Upper lobe of right lung (tissue), 1 donor: ENCODE measurements at regions not wholly inside any gene's neighbourhood (a gene's known extent, or its start where the extent isn't known, plus 50 kb on each side); places are given as distances from the start of the nearest gene placed in this dataset.
A peak's percentile ranks its signal among the peaks of the same experiment; 100 is the strongest.

Source experiments
- ATAC-seq: fragments of 200-7000 bp; cut with Tn5 transposase; one replicate; pipeline ENCODE4 v1.9.1; 2020; ENCODE audit warnings: mild to moderate bottlenecking, moderate library complexity
- DNase-seq: peaks from one replicate; pipeline ENCODE4 v3.0.0-alpha.2; 2020
- H3K27ac ChIP-seq: fragments of 200-600 bp; one replicate; pipeline ENCODE4 v1.8.0; 2022
- H3K27me3 ChIP-seq: fragments of 200-600 bp; one replicate; pipeline ENCODE4 v1.8.0; 2022; ENCODE audit warnings: mild to moderate bottlenecking
- H3K36me3 ChIP-seq: fragments of 200-600 bp; one replicate; pipeline ENCODE4 v1.8.0; 2022
- H3K4me1 ChIP-seq: fragments of 200-600 bp; one replicate; pipeline ENCODE4 v1.8.0; 2022
- H3K4me3 ChIP-seq: fragments of 200-600 bp; one replicate; pipeline ENCODE4 v1.8.0; 2022; ENCODE audit warnings: mild to moderate bottlenecking
- H3K9me3 ChIP-seq: fragments of 200-600 bp; one replicate; pipeline ENCODE4 v1.8.0; 2022
- CTCF ChIP-seq: fragments of 200-600 bp; IDR thresholded peaks from one replicate; pipeline ENCODE4 v1.8.0; 2022; ENCODE audit warnings: antibody characterized with exemption
- intact Hi-C: fragments of 100-400 bp; cut with DNase I; formaldehyde crosslinking; loops from one replicate; pipeline ENCODE4 v1.11.0; 2022
- donor health status: DM: no; HTN: yes; CAD: no; lungs with severe emphysema.

GRCh38 chr13:44874176-44874575, 115.1 kb downstream of the NUFIP1 start:
- ATAC-seq (no peak), DNase-seq (no peak)
- intact Hi-C loops, result no loop called here
- H3K4me3 ChIP-seq, result no peak overlapping the region
- peaks cover 4% of the 10 kb centered on the region for H3K4me1 ChIP-seq
- H3K36me3 ChIP-seq, result no peaks in the 10 kb centered on the region
- H3K27ac ChIP-seq, result no peak overlapping the region
- no peak for TF ChIP-seq CTCF
- H3K9me3 ChIP-seq, result no peaks in the 10 kb centered on the region
- H3K27me3 ChIP-seq, result no peaks in the 10 kb centered on the region

GRCh38 chr13:44873461-44873860, 115.8 kb downstream of the NUFIP1 start:
- Histone ChIP-seq H3K9me3 (no peaks in the 10 kb centered on the region), H3K4me1 (peaks cover 4% of the 10 kb centered on the region), H3K27ac (no peak overlapping the region), H3K4me3 (no peak overlapping the region), H3K36me3 (no peaks in the 10 kb centered on the region), H3K27me3 (no peaks in the 10 kb centered on the region)
- TF ChIP-seq CTCF, result no peak
- intact Hi-C loops, result no loop called here
- ATAC-seq (no peak), DNase-seq (no peak)

GRCh38 chr13:44872751-44873150, 116.5 kb downstream of the NUFIP1 start:
- no peak for ATAC-seq
- TF ChIP-seq CTCF, result no peak
- Histone ChIP-seq H3K27me3 (no peaks in the 10 kb centered on the region), H3K27ac (no peak overlapping the region), H3K4me1 (peaks cover 4% of the 10 kb centered on the region), H3K4me3 (no peak overlapping the region), H3K9me3 (no peaks in the 10 kb centered on the region), H3K36me3 (no peaks in the 10 kb centered on the region)
- no peak for DNase-seq
- intact Hi-C loops, result no loop called here

- Histone ChIP-seq H3K27ac (no peak overlapping the region), H3K36me3 (no peaks in the 10 kb centered on the region), H3K4me1 (peaks cover 4% of the 10 kb centered on the region), H3K27me3 (no peaks in the 10 kb centered on the region), H3K9me3 (no peaks in the 10 kb centered on the region), H3K4me3 (no peak overlapping the region)
- intact Hi-C loops, result no loop called here
- peak; percentile 83 for DNase-seq
- TF ChIP-seq CTCF, result no peak
- peak; percentile 92 for ATAC-seq
Measured at GRCh38 chr13:44870456-44870929, 118.8 kb downstream of the NUFIP1 start.

- H3K4me1 ChIP-seq, result peaks cover 4% of the 10 kb centered on the region
- TF ChIP-seq CTCF, result no peak
- H3K36me3 ChIP-seq, result no peaks in the 10 kb centered on the region
- H3K27ac ChIP-seq, result no peak overlapping the region
- H3K9me3 ChIP-seq, result no peaks in the 10 kb centered on the region
- no peak overlapping the region for H3K4me3 ChIP-seq
- H3K27me3 ChIP-seq, result no peaks in the 10 kb centered on the region
- DNase-seq (no peak), ATAC-seq (no peak)
- intact Hi-C loops, result no loop called here
Measured at GRCh38 chr13:44869167-44869566, 120.1 kb downstream of the NUFIP1 start.

GRCh38 chr13:44868397-44868796, 120.9 kb downstream of the NUFIP1 start:
- peaks cover 4% of the 10 kb centered on the region for H3K4me1 ChIP-seq
- no peak for TF ChIP-seq CTCF
- DNase-seq, result no peak
- no peaks in the 10 kb centered on the region for H3K9me3 ChIP-seq
- H3K4me3 ChIP-seq, result no peak overlapping the region
- intact Hi-C loops, result no loop called here
- no peak for ATAC-seq
- no peaks in the 10 kb centered on the region for H3K36me3 ChIP-seq
- no peak overlapping the region for H3K27ac ChIP-seq
- no peaks in the 10 kb centered on the region for H3K27me3 ChIP-seq
